Rectal smooth muscle tissue (tissue), 1 donor: ENCODE measurements at regions not wholly inside any gene's neighbourhood (a gene's known extent, or its start where the extent isn't known, plus 50 kb on each side); places are given as distances from the start of the nearest gene placed in this dataset.
A peak's percentile ranks its signal among the peaks of the same experiment; 100 is the strongest.

Experiments
- H3K27ac ChIP-seq: one replicate; pipeline ENCODE4 v1.7.0; 2013; ENCODE audit warnings: low read depth, low read length, inconsistent platforms
- H3K27me3 ChIP-seq: one replicate; pipeline ENCODE4 v1.7.0; 2013; ENCODE audit warnings: low read length; ENCODE audit not compliant: control insufficient read depth, insufficient read depth
- H3K36me3 ChIP-seq: one replicate; pipeline ENCODE4 v1.7.0; 2013; ENCODE audit warnings: low read length; ENCODE audit not compliant: control insufficient read depth, insufficient read depth
- H3K4me1 ChIP-seq: one replicate; pipeline ENCODE4 v1.7.0; 2013; ENCODE audit warnings: low read length; ENCODE audit not compliant: control insufficient read depth, insufficient read depth
- H3K4me3 ChIP-seq: one replicate; pipeline ENCODE4 v1.7.0; 2013; ENCODE audit warnings: low read length
- H3K9ac ChIP-seq: one replicate; pipeline ENCODE4 v1.7.0; 2013; ENCODE audit warnings: low read length

DNA sequence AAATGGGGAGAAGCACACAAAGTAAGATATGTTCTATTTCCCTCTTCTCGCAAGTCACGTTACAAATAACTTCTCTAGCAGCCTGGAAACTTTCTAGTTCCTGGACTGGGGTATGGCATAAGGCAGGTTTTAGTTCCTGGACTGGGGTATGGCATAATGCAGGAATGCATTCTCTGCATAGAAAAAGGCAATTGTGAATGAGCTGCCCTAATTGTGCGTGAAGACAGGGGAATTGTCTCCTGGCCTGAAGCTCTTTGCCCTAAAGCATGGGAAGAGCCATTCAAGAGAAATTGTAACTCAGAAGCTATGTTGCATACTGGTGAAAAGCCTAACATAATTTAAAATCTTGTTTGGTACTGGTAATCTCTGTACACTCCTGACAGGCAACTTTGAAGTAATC, 54.3 kb upstream of the CBLB start:
- no peaks in the 10 kb centered on the region for H3K4me1 ChIP-seq
- H3K4me3 ChIP-seq = no peak overlapping the region
- H3K36me3 ChIP-seq = no peaks in the 10 kb centered on the region
- no peak overlapping the region for H3K9ac ChIP-seq
- no peaks in the 10 kb centered on the region for H3K27me3 ChIP-seq
- H3K27ac ChIP-seq = no peak overlapping the region

DNA sequence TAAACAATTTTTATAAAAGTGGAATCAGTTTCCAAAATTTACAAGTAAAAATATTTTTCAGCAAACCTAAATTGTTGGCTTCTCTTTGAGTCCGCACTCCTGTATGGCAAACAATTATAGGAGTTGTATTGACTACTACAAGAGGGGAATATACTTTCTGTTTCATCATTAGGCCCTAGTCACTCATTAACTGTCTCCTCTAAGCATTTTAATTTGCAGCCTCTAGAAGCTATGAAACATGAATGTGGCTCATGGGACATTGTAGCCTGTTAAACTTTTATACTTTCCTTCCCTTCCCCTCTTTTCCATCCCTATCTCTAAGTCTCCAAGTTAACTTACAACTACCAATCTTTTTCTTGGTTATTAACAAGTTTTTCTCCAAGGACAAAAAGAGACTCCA, 58.9 kb upstream of the CBLB start:
- H3K36me3 ChIP-seq = no peaks in the 10 kb centered on the region
- no peak overlapping the region for H3K27ac ChIP-seq
- H3K4me3 ChIP-seq = no peak overlapping the region
- no peaks in the 10 kb centered on the region for H3K4me1 ChIP-seq
- H3K9ac ChIP-seq = no peak overlapping the region
- H3K27me3 ChIP-seq = no peaks in the 10 kb centered on the region

DNA sequence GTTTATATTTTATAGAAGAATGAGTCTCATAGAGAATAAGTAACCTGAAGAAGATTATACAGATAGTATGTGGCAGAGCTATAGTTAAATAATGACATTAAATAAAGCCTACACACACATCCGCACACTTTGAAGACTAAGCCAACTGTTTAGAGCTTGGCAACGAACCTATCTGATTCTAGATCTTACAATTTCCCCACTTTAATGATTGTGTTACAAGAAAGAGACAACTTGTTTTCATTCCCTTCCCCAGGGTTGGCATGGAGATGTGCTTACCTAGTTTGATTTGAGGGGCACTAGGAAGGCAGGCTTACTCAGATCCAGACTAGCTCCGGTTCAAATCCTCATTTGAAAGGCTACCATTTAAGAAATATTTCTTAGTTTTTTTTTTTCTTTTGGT, 61.9 kb upstream of the CBLB start:
- Histone ChIP-seq H3K4me1 (no peaks in the 10 kb centered on the region), H3K4me3 (no peak overlapping the region), H3K36me3 (no peaks in the 10 kb centered on the region), H3K27me3 (no peaks in the 10 kb centered on the region), H3K9ac (no peak overlapping the region), H3K27ac (no peak overlapping the region)

DNA sequence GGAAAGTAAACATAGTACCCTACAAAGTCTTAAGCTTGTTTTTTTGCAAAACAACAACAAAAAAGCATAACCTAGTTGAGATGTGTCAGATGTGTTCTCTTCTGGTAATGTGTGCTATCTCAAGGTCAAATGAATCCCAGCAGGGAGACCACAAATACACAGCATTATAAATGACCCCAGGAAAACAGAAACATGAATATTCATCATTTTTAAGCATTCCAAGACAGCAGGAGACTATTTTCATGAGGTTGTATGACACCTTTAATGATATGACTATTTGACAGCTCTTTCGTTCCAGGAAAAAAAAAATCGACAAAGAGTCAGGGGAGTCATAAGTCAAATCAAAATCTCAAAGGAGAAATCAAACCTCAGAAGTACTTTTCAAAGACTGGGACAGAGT, 62.7 kb upstream of the CBLB start:
- Histone ChIP-seq H3K4me3 (no peak overlapping the region), H3K9ac (no peak overlapping the region), H3K36me3 (no peaks in the 10 kb centered on the region), H3K27ac (no peak overlapping the region), H3K4me1 (no peaks in the 10 kb centered on the region), H3K27me3 (no peaks in the 10 kb centered on the region)

DNA sequence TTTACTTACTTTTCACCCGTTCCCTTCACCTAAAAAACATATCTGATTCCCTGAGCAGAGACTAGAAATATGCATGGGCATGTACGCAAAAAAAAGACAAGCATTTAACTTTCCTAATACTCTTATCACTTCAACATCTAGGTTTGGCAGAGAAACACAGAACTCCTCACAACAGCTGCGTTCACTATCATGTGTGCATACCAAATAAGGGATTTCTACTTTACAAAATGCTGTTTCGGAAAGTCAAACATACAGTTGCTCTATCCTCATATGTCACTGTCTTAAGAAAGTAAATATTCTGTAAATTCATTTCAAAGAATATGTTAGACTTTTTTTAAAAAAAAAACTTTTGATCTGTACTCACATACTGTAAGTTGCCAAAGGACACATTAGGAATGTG, 65.1 kb upstream of the CBLB start:
- H3K36me3 ChIP-seq = no peaks in the 10 kb centered on the region

DNA sequence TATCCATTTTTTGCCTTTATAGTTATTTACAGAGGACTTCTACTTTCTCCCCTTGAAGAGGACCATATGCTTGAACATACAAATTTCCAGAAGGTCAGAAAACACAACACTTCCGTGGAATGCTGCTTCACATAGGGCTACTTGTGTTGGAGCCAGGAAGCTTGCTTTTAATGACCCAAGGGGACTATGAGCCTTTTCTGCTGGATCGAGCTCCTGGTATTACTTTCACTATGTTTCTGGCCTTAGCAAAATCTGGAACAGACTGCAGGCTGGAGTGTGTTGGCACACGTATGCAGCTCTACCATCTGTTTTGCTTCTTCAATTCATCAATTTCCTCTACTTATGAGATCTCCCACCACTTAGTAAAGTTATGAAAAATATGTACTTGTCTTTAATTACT, 69.3 kb upstream of the CBLB start:
- no peak overlapping the region for H3K27ac ChIP-seq
- H3K4me1 ChIP-seq = peaks cover 2% of the 10 kb centered on the region
- peak overlapping the region; percentile 35 for H3K4me3 ChIP-seq
- no peaks in the 10 kb centered on the region for H3K27me3 ChIP-seq
- no peaks in the 10 kb centered on the region for H3K36me3 ChIP-seq
- no peak overlapping the region for H3K9ac ChIP-seq

More for the DNA sequence above, 65.1 kb upstream of the CBLB start:
- Histone ChIP-seq H3K9ac (no peak overlapping the region), H3K27ac (no peak overlapping the region), H3K4me1 (peaks cover 2% of the 10 kb centered on the region), H3K4me3 (no peak overlapping the region), H3K27me3 (no peaks in the 10 kb centered on the region)

DNA sequence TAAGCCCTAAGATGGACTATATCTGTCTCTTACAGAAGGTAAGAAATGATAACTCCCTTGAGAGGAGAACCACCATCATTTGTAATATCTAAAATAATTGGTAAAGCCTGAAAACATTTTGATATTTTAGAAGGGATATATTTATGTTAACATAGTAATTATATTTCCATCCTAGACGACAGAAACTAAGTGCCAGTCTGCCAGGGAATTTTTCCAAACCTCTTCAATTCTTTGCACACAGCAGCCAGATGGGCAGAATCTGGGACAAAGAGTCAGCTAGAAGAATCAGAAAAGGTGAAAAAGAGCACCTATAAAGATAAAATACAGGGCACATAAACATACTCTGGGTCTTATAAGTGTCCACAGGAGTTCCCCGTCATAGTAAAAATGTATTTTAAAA, 70.0 kb upstream of the CBLB start:
- Histone ChIP-seq H3K4me1 (peaks cover 2% of the 10 kb centered on the region), H3K9ac (no peak overlapping the region), H3K27ac (no peak overlapping the region), H3K36me3 (no peaks in the 10 kb centered on the region), H3K4me3 (no peak overlapping the region), H3K27me3 (no peaks in the 10 kb centered on the region)

DNA sequence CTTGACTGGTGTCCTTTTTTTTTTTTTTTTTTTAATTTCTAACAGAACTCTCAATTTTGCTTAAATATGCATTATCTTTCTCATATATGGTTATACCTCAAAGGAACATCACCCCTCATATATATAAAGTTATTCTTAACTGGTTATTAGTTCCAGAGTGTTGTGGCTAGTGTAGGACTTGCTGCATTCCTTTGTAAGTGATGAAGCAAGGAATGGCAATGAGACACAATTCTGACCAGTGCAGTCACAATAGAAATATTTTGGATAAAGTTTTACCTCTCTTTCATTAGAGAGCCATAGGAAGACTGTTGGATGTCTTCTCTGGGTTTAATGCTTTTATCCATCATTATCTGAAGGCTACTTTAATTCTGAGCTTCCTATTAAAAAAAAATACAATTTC, 75.5 kb upstream of the CBLB start:
- Histone ChIP-seq H3K9ac (no peak overlapping the region), H3K4me3 (no peak overlapping the region), H3K36me3 (no peaks in the 10 kb centered on the region), H3K4me1 (no peaks in the 10 kb centered on the region), H3K27ac (no peak overlapping the region), H3K27me3 (no peaks in the 10 kb centered on the region)

DNA sequence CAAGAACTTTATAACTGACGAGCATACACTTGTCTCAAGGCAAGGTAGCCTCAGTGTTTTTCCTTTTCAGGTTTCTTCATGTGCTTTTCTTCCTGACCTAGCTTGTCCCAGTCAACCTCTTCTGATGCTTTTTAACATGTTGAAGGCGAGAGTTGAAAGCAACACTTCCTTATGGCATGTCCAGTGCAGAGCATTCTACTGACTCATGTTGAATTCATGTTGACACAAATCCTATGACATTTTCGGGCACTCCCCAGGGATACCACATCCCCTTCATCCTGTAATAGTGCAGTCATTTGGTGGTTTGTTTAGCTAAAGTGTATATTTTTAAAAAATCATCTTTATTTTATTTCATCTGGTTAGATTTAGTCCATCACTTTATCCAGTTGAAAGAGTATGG, 75.9 kb upstream of the CBLB start:
- H3K9ac ChIP-seq = no peak overlapping the region
- H3K27ac ChIP-seq = no peak overlapping the region
- H3K27me3 ChIP-seq = no peaks in the 10 kb centered on the region

DNA sequence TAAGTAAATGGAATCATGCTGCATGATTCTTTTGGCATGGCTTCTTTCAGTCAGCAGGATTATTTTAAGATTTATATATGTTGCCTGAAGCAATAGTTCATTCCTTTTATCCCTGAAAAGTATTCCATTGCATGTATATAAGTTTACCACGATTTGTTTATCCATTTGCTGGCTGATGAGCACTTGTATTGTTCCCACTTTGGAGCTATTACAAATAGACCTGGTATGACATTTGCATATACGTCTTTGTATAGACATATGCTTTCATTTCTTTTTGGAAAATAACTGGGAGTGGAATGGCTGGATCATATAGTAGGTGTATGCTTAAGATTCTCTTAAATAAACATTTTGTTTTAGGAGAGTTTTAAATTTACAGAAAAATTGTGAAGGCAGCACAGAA, 79.3 kb upstream of the CBLB start:
- H3K9ac ChIP-seq = no peak overlapping the region
- peaks cover 3% of the 10 kb centered on the region for H3K4me1 ChIP-seq
- H3K4me3 ChIP-seq = no peak overlapping the region
- H3K27ac ChIP-seq = no peak overlapping the region
- no peaks in the 10 kb centered on the region for H3K36me3 ChIP-seq
- no peaks in the 10 kb centered on the region for H3K27me3 ChIP-seq

More for the DNA sequence above, 75.9 kb upstream of the CBLB start:
- H3K4me1 ChIP-seq = no peaks in the 10 kb centered on the region
- no peak overlapping the region for H3K4me3 ChIP-seq
- no peaks in the 10 kb centered on the region for H3K36me3 ChIP-seq

DNA sequence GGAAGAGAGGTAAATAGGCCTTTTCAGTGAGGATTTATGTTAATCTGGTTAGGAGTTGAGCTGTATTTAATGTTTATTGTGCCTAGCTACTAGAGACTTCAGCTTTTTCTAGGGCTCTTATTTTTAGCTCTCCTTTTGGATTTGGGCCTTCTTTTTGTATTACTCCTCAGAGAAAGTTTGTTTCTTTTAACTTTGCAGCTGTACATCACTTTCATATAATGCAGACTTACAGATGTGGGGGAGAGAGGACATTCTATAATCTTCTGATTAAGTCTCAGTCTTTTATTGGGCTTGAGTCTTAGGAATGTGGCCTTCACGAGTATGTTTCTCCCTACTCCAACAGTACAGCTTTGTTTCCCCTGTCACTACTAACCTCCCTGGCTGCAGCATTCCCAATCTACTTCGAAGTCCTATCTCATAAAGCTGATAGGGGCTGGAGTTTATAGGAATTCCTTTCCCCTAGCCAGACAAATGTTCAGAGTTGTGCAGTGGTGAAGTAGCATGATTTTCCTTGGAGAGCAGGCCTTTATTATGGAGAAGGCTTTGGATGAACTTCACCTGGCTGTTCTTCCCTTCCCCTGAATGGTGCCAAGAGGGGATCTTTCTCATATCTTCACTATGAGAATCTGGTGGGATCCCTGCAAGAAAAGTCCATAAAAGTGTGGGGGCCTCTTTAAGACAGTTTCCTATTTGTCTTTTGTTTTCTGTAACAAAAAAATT, 82.2 kb upstream of the CBLB start:
- Histone ChIP-seq H3K4me1 (peaks cover 3% of the 10 kb centered on the region), H3K27me3 (no peaks in the 10 kb centered on the region), H3K4me3 (no peak overlapping the region), H3K9ac (no peak overlapping the region), H3K27ac (no peak overlapping the region), H3K36me3 (no peaks in the 10 kb centered on the region)

DNA sequence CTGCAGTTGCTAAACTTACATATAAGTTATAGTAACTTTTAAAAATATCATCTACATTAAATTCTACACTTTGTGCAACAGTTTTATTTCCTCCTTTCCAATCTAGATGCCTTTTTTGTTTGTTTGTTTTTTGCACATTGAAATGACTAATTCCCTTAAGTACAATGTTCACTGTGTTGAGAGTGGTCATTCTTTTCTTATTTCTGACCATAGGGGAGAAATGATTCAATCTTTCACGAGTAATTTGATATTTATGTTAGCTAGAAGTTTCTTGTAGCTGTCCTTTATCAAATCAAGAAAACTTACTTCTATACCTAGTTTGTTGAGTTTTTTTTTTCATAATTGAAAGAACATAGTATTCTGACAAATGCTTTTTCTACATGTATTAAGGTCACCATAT, 85.0 kb upstream of the CBLB start:
- Histone ChIP-seq H3K4me1 (peaks cover 3% of the 10 kb centered on the region), H3K4me3 (no peak overlapping the region), H3K36me3 (no peaks in the 10 kb centered on the region), H3K27me3 (no peaks in the 10 kb centered on the region), H3K9ac (no peak overlapping the region), H3K27ac (no peak overlapping the region)

DNA sequence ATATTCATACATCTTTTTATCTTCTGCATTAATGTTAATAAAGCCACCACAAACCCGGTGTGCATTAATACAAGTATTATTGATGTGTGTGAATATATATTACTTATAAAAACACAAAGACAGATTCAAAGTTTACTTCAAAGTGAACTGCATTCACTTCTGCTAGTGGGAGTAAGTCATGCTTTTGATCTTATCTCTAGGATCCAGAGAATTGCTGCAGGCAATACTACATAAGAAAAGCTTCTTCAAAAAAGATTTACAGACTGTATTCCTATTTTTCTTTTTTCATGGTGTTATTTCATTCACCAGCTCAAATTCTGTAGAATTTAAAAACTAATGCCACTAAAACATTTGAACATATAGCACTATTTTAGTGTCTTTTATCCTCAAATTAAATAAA, 87.5 kb upstream of the CBLB start:
- no peak overlapping the region for H3K4me3 ChIP-seq
- H3K4me1 ChIP-seq = no peaks in the 10 kb centered on the region
- no peaks in the 10 kb centered on the region for H3K27me3 ChIP-seq
- no peaks in the 10 kb centered on the region for H3K36me3 ChIP-seq
- no peak overlapping the region for H3K9ac ChIP-seq
- H3K27ac ChIP-seq = no peak overlapping the region
